Endothelial cell of umbilical vein (primary cell): ENCODE measurements at regions not wholly inside any gene's neighbourhood (a gene's known extent, or its start where the extent isn't known, plus 50 kb on each side); places are given as distances from the start of the nearest gene placed in this dataset.

Source experiments
- BruUV-seq: library from RNA; stranded (reverse); fragments of 400-500 nt; replicated peaks from 2 replicates; lab custom pipeline; 2021; lab: Mats Ljungman, UMichigan
- CTCF ChIA-PET: fragments of 300-600, 350-600 bp; sonication (Branson Sonifier 250); formaldehyde crosslinking; loops from one replicate; lab custom pipeline; 2021; ENCODE audit warnings: antibody characterized with exemption, inconsistent platforms; lab: Charles Lee
- POLR2A ChIA-PET: fragments of 300-600, 350-600 bp; sonication (Branson Sonifier 250); formaldehyde crosslinking; loops from one replicate; lab custom pipeline; 2021; ENCODE audit warnings: antibody characterized with exemption, inconsistent platforms; lab: Charles Lee
- DNase-seq: peaks from one replicate; pipeline ENCODE4 v3.0.0-alpha.2; 2011; ENCODE audit warnings: low read depth, low spot score
- FAIRE-seq: peaks from 2 replicates; lab custom pipeline; 2011; peaks lifted over from hg19 to GRCh38; lab: Jason Lieb, UNC
- H2AFZ ChIP-seq: 2 replicates; pipeline ENCODE4 v1.6.0; 2012; ENCODE audit warnings: low read depth, low read length, control low read depth, inconsistent platforms
- H3K27ac ChIP-seq: 2 replicates; pipeline ENCODE4 v1.5.1; 2011; ENCODE audit warnings: low read depth, mild to moderate bottlenecking, control low read depth, low read length, moderate library complexity; ENCODE audit not compliant: insufficient read depth
- H3K27me3 ChIP-seq, 2 experiments: 2 replicates each; pipeline versions ENCODE4 v1.6.0 to v1.6.1; 2011; ENCODE audit warnings: low read length in 2 of 2, mixed read lengths in 1 of 2; ENCODE audit not compliant: control insufficient read depth in 2 of 2, insufficient read depth in 2 of 2
- H3K36me3 ChIP-seq, 2 experiments: 2 replicates in 1 of 2; 3 replicates in 1 of 2; pipeline ENCODE4 v1.5.1; 2011; ENCODE audit warnings: low read length in 2 of 2, mild to moderate bottlenecking in 1 of 2, moderate library complexity in 1 of 2; ENCODE audit not compliant: control insufficient read depth in 2 of 2, insufficient read depth in 2 of 2; ENCODE audit errors: extremely low read depth in 1 of 2
- H3K4me1 ChIP-seq: 3 replicates; pipeline ENCODE4 v1.5.1; 2011; ENCODE audit warnings: mild to moderate bottlenecking, low read length; ENCODE audit not compliant: control insufficient read depth, insufficient read depth; ENCODE audit errors: extremely low read depth
- H3K4me2 ChIP-seq: 2 replicates; pipeline ENCODE4 v1.6.1; 2011; ENCODE audit warnings: low read length, control low read depth, mixed read lengths; ENCODE audit not compliant: insufficient read depth
- H3K4me3 ChIP-seq, 3 experiments: fragments of 200-600 bp in 1 of 3; sonication (generic), shearing (Covaris generic) in 1 of 3; replicated peaks in 1 of 3; 2 replicates each; pipeline ENCODE4 v1.5.1; 2011 to 2016; ENCODE audit warnings: control low read depth in 3 of 3, low read length in 3 of 3, mild to moderate bottlenecking in 2 of 3, inconsistent platforms in 1 of 3, low read depth in 1 of 3, moderate library complexity in 1 of 3; ENCODE audit not compliant: insufficient read depth in 1 of 3
- H3K79me2 ChIP-seq: 2 replicates; pipeline ENCODE4 v1.6.0; 2012; ENCODE audit warnings: low read length, inconsistent platforms; ENCODE audit not compliant: control insufficient read depth, insufficient read depth
- H3K9ac ChIP-seq: replicated peaks from 2 replicates; pipeline ENCODE3; 2011; ENCODE audit warnings: low read length, control low read depth; ENCODE audit not compliant: insufficient read depth; ENCODE audit errors: extremely low read depth
- H3K9me1 ChIP-seq: replicated peaks from 3 replicates; pipeline ENCODE4 v1.6.0; 2011; ENCODE audit warnings: mild to moderate bottlenecking, low read length; ENCODE audit not compliant: control insufficient read depth, insufficient read depth; ENCODE audit errors: extremely low read depth
- H3K9me3 ChIP-seq: replicated peaks from 2 replicates; pipeline ENCODE4 v1.5.1; 2012; ENCODE audit warnings: low read length, inconsistent platforms; ENCODE audit not compliant: control insufficient read depth, insufficient read depth
- H4K20me1 ChIP-seq: replicated peaks from 2 replicates; pipeline ENCODE3; 2011; ENCODE audit warnings: mild to moderate bottlenecking, low read length; ENCODE audit not compliant: control insufficient read depth, insufficient read depth; ENCODE audit errors: extremely low read depth
- EZH2 ChIP-seq: IDR thresholded peaks from 2 replicates; pipeline ENCODE4 v1.6.1; 2012; ENCODE audit warnings: borderline replicate concordance, low read depth, mild to moderate bottlenecking, moderate library complexity, low read length, inconsistent platforms; ENCODE audit not compliant: severe bottlenecking
- FOS ChIP-seq: IDR thresholded peaks from 2 replicates; pipeline ENCODE4 v1.6.1; 2011; ENCODE audit warnings: mild to moderate bottlenecking, low read length, moderate library complexity, borderline replicate concordance; ENCODE audit not compliant: insufficient read depth
- GATA2 ChIP-seq: IDR thresholded peaks from 2 replicates; pipeline ENCODE4 v1.7.0; 2011; ENCODE audit warnings: low read depth, mild to moderate bottlenecking, moderate library complexity, mixed read lengths, low read length; ENCODE audit not compliant: insufficient read length, insufficient read depth
- JUN ChIP-seq: IDR thresholded peaks from 2 replicates; pipeline ENCODE4 v1.6.1; 2011; ENCODE audit warnings: borderline replicate concordance, low read depth; ENCODE audit not compliant: insufficient read length, insufficient read depth
- MAX ChIP-seq: IDR thresholded peaks from 2 replicates; pipeline ENCODE4 v1.6.1; 2011; ENCODE audit not compliant: insufficient read depth, insufficient read length
- MYC ChIP-seq: IDR thresholded peaks from one replicate; pipeline ENCODE4 v1.6.1; 2011; ENCODE audit warnings: mild to moderate bottlenecking, low read depth, low read length
- POLR2A ChIP-seq: IDR thresholded peaks from 2 replicates; pipeline ENCODE4 v1.6.1; 2012; ENCODE audit warnings: low read depth, mild to moderate bottlenecking, control low read depth, low read length
- POLR2AphosphoS5 ChIP-seq: IDR thresholded peaks from 2 replicates; pipeline ENCODE4 v1.6.1; 2012; ENCODE audit warnings: low read depth, mild to moderate bottlenecking, control low read depth, low read length, moderate library complexity; ENCODE audit not compliant: insufficient read depth
- dilution Hi-C: fragments of 300-500 bp; cut with MboI; formaldehyde crosslinking; loops from one replicate; pipeline ENCODE4 v1.15.0; 2019; ENCODE audit warnings: low sequenced_read_pairs; ENCODE audit not compliant: extremely low pct_ligation_motif_present
- intact Hi-C: fragments of 100-400 bp; cut with micrococcal nuclease; formaldehyde crosslinking; loops from one replicate; pipeline ENCODE4 v1.10.0; 2022
- TF ChIP-seq, protein P1 (sequence below), 2 donors: IDR thresholded peaks; 1 replicate in 1 of 2; 2 replicates in 1 of 2; pipeline ENCODE4 v1.5.1; 2011; ENCODE audit warnings: low read length in 2 of 2, mild to moderate bottlenecking in 2 of 2, moderate library complexity in 2 of 2, control low read depth in 1 of 2, inconsistent platforms in 1 of 2, low read depth in 1 of 2; ENCODE audit not compliant: insufficient read depth in 1 of 2; ENCODE audit errors: extremely low read depth in 1 of 2

GRCh38 chr11:114977651-114978050 lies 299.3 kb downstream of the NXPE2 start:
- CTCF ChIA-PET: no interaction called here
- BruUV-seq: no TSS peak
- no peak overlapping the region for H3K4me2 ChIP-seq
- no peaks in the 10 kb centered on the region for H4K20me1 ChIP-seq
- H3K27ac ChIP-seq: no peak overlapping the region
- FAIRE-seq (no peak), DNase-seq (no peak)
- H3K9me1 ChIP-seq: no peaks in the 10 kb centered on the region
- no peaks in the 10 kb centered on the region for H3K27me3 ChIP-seq
- no peak overlapping the region for H3K9ac ChIP-seq
- POLR2A ChIA-PET: no interaction called here
- H3K9me3 ChIP-seq: peaks cover 9% of the 10 kb centered on the region
- TF ChIP-seq MAX (no peak), FOS (no peak), GATA2 (no peak), POLR2A (no peak), EZH2 (no peak), POLR2AphosphoS5 (no peak), MYC (no peak)
- H3K4me3 ChIP-seq: no peak overlapping the region
- dilution Hi-C loops (no loop called here), intact Hi-C loops (no loop called here)
- H3K79me2 ChIP-seq: no peaks in the 10 kb centered on the region
- H2AFZ ChIP-seq: no peak overlapping the region
- H3K36me3 ChIP-seq: no peaks in the 10 kb centered on the region
- H3K4me1 ChIP-seq: no peaks in the 10 kb centered on the region

DNA sequence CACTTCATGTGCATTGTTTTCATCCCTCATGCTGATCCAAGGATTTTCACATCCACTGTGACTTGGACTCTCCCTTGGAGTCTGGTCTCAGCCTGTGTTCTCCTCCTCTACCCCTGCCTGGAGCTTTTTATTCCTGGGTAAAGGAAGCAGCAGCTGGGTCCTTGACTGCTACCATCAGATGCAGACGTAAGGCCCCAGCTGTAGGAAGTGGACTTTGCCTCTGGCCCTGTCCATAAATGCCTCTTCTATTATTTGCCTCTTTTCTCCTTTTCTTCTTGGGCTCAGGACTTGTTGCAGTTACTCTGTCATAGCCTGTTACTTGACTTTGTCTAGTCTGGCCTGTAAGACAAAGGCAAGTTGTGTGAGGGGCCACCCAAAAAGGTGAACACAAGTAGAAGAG lies 303.8 kb downstream of the NXPE2 start:
- H3K4me3 ChIP-seq: no peak overlapping the region
- H3K79me2 ChIP-seq: no peaks in the 10 kb centered on the region
- H3K36me3 ChIP-seq: no peaks in the 10 kb centered on the region
- no TSS peak for BruUV-seq
- no peaks in the 10 kb centered on the region for H3K4me1 ChIP-seq
- no peaks in the 10 kb centered on the region for H3K27me3 ChIP-seq
- no peak for DNase-seq
- dilution Hi-C loops: no loop called here
- POLR2A ChIA-PET: no interaction called here
- CTCF ChIA-PET: no interaction called here
- intact Hi-C loops: no loop called here
- TF ChIP-seq POLR2A: no peak
- TF ChIP-seq GATA2: no peak
- no peak for TF ChIP-seq EZH2
- TF ChIP-seq JUN: no peak
- TF ChIP-seq MYC: no peak
- TF ChIP-seq MAX: no peak
- no peak for TF ChIP-seq FOS
- TF ChIP-seq POLR2AphosphoS5: no peak
- TF ChIP-seq, protein P1, sequence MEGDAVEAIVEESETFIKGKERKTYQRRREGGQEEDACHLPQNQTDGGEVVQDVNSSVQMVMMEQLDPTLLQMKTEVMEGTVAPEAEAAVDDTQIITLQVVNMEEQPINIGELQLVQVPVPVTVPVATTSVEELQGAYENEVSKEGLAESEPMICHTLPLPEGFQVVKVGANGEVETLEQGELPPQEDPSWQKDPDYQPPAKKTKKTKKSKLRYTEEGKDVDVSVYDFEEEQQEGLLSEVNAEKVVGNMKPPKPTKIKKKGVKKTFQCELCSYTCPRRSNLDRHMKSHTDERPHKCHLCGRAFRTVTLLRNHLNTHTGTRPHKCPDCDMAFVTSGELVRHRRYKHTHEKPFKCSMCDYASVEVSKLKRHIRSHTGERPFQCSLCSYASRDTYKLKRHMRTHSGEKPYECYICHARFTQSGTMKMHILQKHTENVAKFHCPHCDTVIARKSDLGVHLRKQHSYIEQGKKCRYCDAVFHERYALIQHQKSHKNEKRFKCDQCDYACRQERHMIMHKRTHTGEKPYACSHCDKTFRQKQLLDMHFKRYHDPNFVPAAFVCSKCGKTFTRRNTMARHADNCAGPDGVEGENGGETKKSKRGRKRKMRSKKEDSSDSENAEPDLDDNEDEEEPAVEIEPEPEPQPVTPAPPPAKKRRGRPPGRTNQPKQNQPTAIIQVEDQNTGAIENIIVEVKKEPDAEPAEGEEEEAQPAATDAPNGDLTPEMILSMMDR (IDR thresholded peaks at IDR 0.05; ENCODE audit: extremely low read depth in 1 of 2, insufficient read depth in 1 of 2, low read depth in 1 of 2, low read length in 2 of 2): no peak
- H3K27ac ChIP-seq: no peak overlapping the region
- peaks cover 4% of the 10 kb centered on the region for H3K9me3 ChIP-seq
- H3K9ac ChIP-seq: no peak overlapping the region
- no peak overlapping the region for H2AFZ ChIP-seq
- no peak for FAIRE-seq
- no peaks in the 10 kb centered on the region for H3K9me1 ChIP-seq
- no peaks in the 10 kb centered on the region for H4K20me1 ChIP-seq
- H3K4me2 ChIP-seq: no peak overlapping the region
